ENCODE measurements at regions not wholly inside any gene's neighbourhood (a gene's known extent, or its start where the extent isn't known, plus 50 kb on each side); places are given as distances from the start of the nearest gene placed in this dataset.

- ChIA-PET CTCF (no interaction called here), POLR2A (no interaction called here)
- Histone ChIP-seq H3K27ac (ENCODE audit: low read depth, low read length) (no peak overlapping the region), H3K27me3 (ENCODE audit: insufficient read depth, low read length, poor library complexity, severe bottlenecking) (no peaks in the 10 kb centered on the region), H3K4me1 (ENCODE audit: insufficient read depth, low read length) (no peaks in the 10 kb centered on the region), H3K36me3 (ENCODE audit: insufficient read depth, low read length) (no peaks in the 10 kb centered on the region), H3K4me3 (ENCODE audit: low read length) (no peak overlapping the region), H3K9me3 (ENCODE audit: low read length) (no peaks in the 10 kb centered on the region)
- Mint-ChIP-seq H3K4me3 (no peak overlapping the region), H3K36me3 (no peaks in the 10 kb centered on the region), H3K27me3 (peaks cover 0 to 3% of the 10 kb centered on the region in 2 donors), H3K9me3 (peaks cover 0 to 2% (median 0%) of the 10 kb centered on the region in 5 donors), H3K4me1 (no peaks in the 10 kb centered on the region), H3K27ac (no peak overlapping the region)
- DNase-seq = no peak
Observed at GRCh38 chr5:32842813-32843530, 131.9 kb downstream of the NPR3 start.

GRCh38 chr5:32843531-32843895 is 132.4 kb downstream of the NPR3 start:
- ChIA-PET CTCF (no interaction called here), POLR2A (no interaction called here)
- H3K9me3 ChIP-seq (ENCODE audit: low read length) = no peaks in the 10 kb centered on the region
- DNase-seq = no peak
- H3K4me3 Mint-ChIP-seq = no peak overlapping the region
- H3K4me1 Mint-ChIP-seq = no peaks in the 10 kb centered on the region
- H3K27ac ChIP-seq (ENCODE audit: low read depth, low read length) = no peak overlapping the region
- no peaks in the 10 kb centered on the region for H3K27me3 ChIP-seq (ENCODE audit: insufficient read depth, low read length, poor library complexity, severe bottlenecking)
- peaks cover 0 to 3% of the 10 kb centered on the region in 2 donors for H3K27me3 Mint-ChIP-seq
- H3K4me1 ChIP-seq (ENCODE audit: insufficient read depth, low read length) = no peaks in the 10 kb centered on the region
- no peak overlapping the region for H3K4me3 ChIP-seq (ENCODE audit: low read length)
- H3K36me3 Mint-ChIP-seq = no peaks in the 10 kb centered on the region
- H3K27ac Mint-ChIP-seq = no peak overlapping the region
- peaks cover 0 to 2% (median 0%) of the 10 kb centered on the region in 5 donors for H3K9me3 Mint-ChIP-seq
- no peaks in the 10 kb centered on the region for H3K36me3 ChIP-seq (ENCODE audit: insufficient read depth, low read length)

DNA sequence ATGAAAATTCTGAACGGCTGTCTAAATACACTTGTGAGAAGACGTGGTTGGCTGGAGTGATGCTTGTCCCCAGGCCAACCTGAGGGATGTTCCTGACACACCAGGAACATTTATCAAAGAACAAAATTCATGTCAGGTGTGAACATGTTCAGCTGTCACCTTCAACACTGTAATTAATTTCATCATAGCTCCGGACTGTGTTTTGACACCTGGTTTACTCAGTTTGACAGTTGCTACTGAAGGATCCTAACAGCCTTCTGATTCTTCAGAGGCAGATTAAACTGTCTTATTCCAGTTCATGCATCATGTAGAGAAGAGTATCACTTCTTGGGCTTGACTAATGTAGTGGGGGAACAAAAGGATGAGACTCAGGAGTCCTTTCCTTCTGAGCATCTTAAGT is 134.1 kb downstream of the NPR3 start:
- CTCF ChIA-PET = no interaction called here
- no peaks in the 10 kb centered on the region for H3K36me3 Mint-ChIP-seq
- H3K4me3 Mint-ChIP-seq = no peak overlapping the region
- H3K4me3 ChIP-seq (ENCODE audit: low read length) = no peak overlapping the region
- no peaks in the 10 kb centered on the region for H3K27me3 ChIP-seq (ENCODE audit: insufficient read depth, low read length, poor library complexity, severe bottlenecking)
- peaks cover 0 to 6% of the 10 kb centered on the region in 2 donors for H3K27me3 Mint-ChIP-seq
- POLR2A ChIA-PET = no interaction called here
- H3K9me3 Mint-ChIP-seq = peaks cover 0 to 2% (median 0%) of the 10 kb centered on the region in 5 donors
- H3K27ac ChIP-seq (ENCODE audit: low read depth, low read length) = no peak overlapping the region
- no peaks in the 10 kb centered on the region for H3K4me1 ChIP-seq (ENCODE audit: insufficient read depth, low read length)
- no peaks in the 10 kb centered on the region for H3K4me1 Mint-ChIP-seq
- DNase-seq = no peak
- no peaks in the 10 kb centered on the region for H3K36me3 ChIP-seq (ENCODE audit: insufficient read depth, low read length)
- no peak overlapping the region for H3K27ac Mint-ChIP-seq
- H3K9me3 ChIP-seq (ENCODE audit: low read length) = no peaks in the 10 kb centered on the region

- H3K27me3 Mint-ChIP-seq = peaks cover 0 to 3% of the 10 kb centered on the region in 2 donors
- H3K9me3 Mint-ChIP-seq = peaks cover 0 to 5% (median 2%) of the 10 kb centered on the region in 5 donors
- H3K36me3 ChIP-seq (ENCODE audit: insufficient read depth, low read length) = no peaks in the 10 kb centered on the region
- no peak overlapping the region for H3K27ac Mint-ChIP-seq
- no peaks in the 10 kb centered on the region for H3K36me3 Mint-ChIP-seq
- H3K4me3 Mint-ChIP-seq = no peak overlapping the region
- H3K27ac ChIP-seq (ENCODE audit: low read depth, low read length) = no peak overlapping the region
- H3K4me3 ChIP-seq (ENCODE audit: low read length) = no peak overlapping the region
- CTCF ChIA-PET = no interaction called here
- H3K27me3 ChIP-seq (ENCODE audit: insufficient read depth, low read length, poor library complexity, severe bottlenecking) = no peaks in the 10 kb centered on the region
- DNase-seq = no peak
- H3K9me3 ChIP-seq (ENCODE audit: low read length) = no peaks in the 10 kb centered on the region
- POLR2A ChIA-PET = no interaction called here
- no peaks in the 10 kb centered on the region for H3K4me1 Mint-ChIP-seq
- no peaks in the 10 kb centered on the region for H3K4me1 ChIP-seq (ENCODE audit: insufficient read depth, low read length)
Observed at GRCh38 chr5:32848120-32848519, 137.0 kb downstream of the NPR3 start.

- DNase-seq = no peak
- no peak overlapping the region for H3K27ac Mint-ChIP-seq
- Histone ChIP-seq H3K36me3 (ENCODE audit: insufficient read depth, low read length) (no peaks in the 10 kb centered on the region), H3K27me3 (ENCODE audit: insufficient read depth, low read length, poor library complexity, severe bottlenecking) (no peaks in the 10 kb centered on the region), H3K27ac (ENCODE audit: low read depth, low read length) (no peak overlapping the region), H3K4me1 (ENCODE audit: insufficient read depth, low read length) (no peaks in the 10 kb centered on the region), H3K4me3 (ENCODE audit: low read length) (no peak overlapping the region), H3K9me3 (ENCODE audit: low read length) (no peaks in the 10 kb centered on the region)
- ChIA-PET POLR2A (no interaction called here), CTCF (no interaction called here)
- H3K4me1 Mint-ChIP-seq = no peaks in the 10 kb centered on the region
- H3K9me3 Mint-ChIP-seq = peaks cover 0 to 6% (median 2%) of the 10 kb centered on the region in 5 donors
- no peak overlapping the region for H3K4me3 Mint-ChIP-seq
- peaks cover 0 to 3% of the 10 kb centered on the region in 2 donors for H3K27me3 Mint-ChIP-seq
- H3K36me3 Mint-ChIP-seq = no peaks in the 10 kb centered on the region
Observed at GRCh38 chr5:32848681-32849080, 137.6 kb downstream of the NPR3 start.

GRCh38 chr5:32850817-32851496 is 139.8 kb downstream of the NPR3 start:
- ChIA-PET POLR2A (no interaction called here), CTCF (no interaction called here)

GRCh38 chr5:32851559-32852173 is 140.5 kb downstream of the NPR3 start:
- peaks cover 0 to 12% (median 2%) of the 10 kb centered on the region in 5 donors for H3K9me3 Mint-ChIP-seq
- no peaks in the 10 kb centered on the region for H3K36me3 Mint-ChIP-seq
- Histone ChIP-seq H3K4me1 (ENCODE audit: insufficient read depth, low read length) (no peaks in the 10 kb centered on the region), H3K36me3 (ENCODE audit: insufficient read depth, low read length) (no peaks in the 10 kb centered on the region), H3K27me3 (ENCODE audit: insufficient read depth, low read length, poor library complexity, severe bottlenecking) (no peaks in the 10 kb centered on the region), H3K9me3 (ENCODE audit: low read length) (no peaks in the 10 kb centered on the region), H3K4me3 (ENCODE audit: low read length) (no peak overlapping the region), H3K27ac (ENCODE audit: low read depth, low read length) (no peak overlapping the region)
- POLR2A ChIA-PET = no interaction called here
- CTCF ChIA-PET = no interaction called here
- no peaks in the 10 kb centered on the region for H3K4me1 Mint-ChIP-seq
- no peak overlapping the region for H3K4me3 Mint-ChIP-seq
- peaks cover 0 to 3% of the 10 kb centered on the region in 2 donors for H3K27me3 Mint-ChIP-seq
- DNase-seq = no peak
- H3K27ac Mint-ChIP-seq = no peak overlapping the region

More at GRCh38 chr5:32850817-32851496, 139.8 kb downstream of the NPR3 start:
- DNase-seq = no peak
- Mint-ChIP-seq H3K4me3 (no peak overlapping the region), H3K27me3 (peaks cover 0 to 3% of the 10 kb centered on the region in 2 donors), H3K36me3 (no peaks in the 10 kb centered on the region), H3K9me3 (peaks cover 0 to 12% (median 2%) of the 10 kb centered on the region in 5 donors), H3K27ac (no peak overlapping the region), H3K4me1 (no peaks in the 10 kb centered on the region)
- Histone ChIP-seq H3K4me1 (ENCODE audit: insufficient read depth, low read length) (no peaks in the 10 kb centered on the region), H3K4me3 (ENCODE audit: low read length) (no peak overlapping the region), H3K36me3 (ENCODE audit: insufficient read depth, low read length) (no peaks in the 10 kb centered on the region), H3K27me3 (ENCODE audit: insufficient read depth, low read length, poor library complexity, severe bottlenecking) (no peaks in the 10 kb centered on the region), H3K27ac (ENCODE audit: low read depth, low read length) (no peak overlapping the region), H3K9me3 (ENCODE audit: low read length) (no peaks in the 10 kb centered on the region)

DNA sequence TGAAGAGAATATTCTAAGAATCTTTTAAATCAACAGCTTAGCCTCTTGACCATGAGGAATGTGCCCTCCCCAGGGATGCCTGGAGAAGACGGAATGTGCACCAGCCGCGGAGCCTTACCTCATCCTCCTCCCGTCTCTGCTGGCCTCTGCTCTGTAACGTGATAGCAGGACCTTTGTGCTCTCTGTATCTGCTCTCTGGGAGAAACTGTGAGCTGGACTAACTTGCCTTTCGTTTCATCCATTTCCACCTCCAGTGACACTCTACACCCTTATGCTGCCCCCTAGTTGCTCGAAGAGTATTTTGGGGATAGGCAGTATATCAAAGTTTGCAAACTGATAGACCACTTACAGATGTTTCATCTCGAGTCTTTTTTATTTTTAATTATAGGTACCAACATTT is 141.4 kb downstream of the NPR3 start:
- H3K4me3 Mint-ChIP-seq = no peak overlapping the region
- H3K9me3 Mint-ChIP-seq = peaks cover under 1 to 15% (median 2%) of the 10 kb centered on the region in 5 donors
- no peaks in the 10 kb centered on the region for H3K9me3 ChIP-seq (ENCODE audit: low read length)
- no peak overlapping the region for H3K4me3 ChIP-seq (ENCODE audit: low read length)
- no peak for DNase-seq
- H3K27me3 ChIP-seq (ENCODE audit: insufficient read depth, low read length, poor library complexity, severe bottlenecking) = no peaks in the 10 kb centered on the region
- H3K27ac Mint-ChIP-seq = no peak overlapping the region
- ChIA-PET CTCF (no interaction called here), POLR2A (no interaction called here)
- no peaks in the 10 kb centered on the region for H3K4me1 ChIP-seq (ENCODE audit: insufficient read depth, low read length)
- H3K4me1 Mint-ChIP-seq = no peaks in the 10 kb centered on the region
- no peaks in the 10 kb centered on the region for H3K36me3 ChIP-seq (ENCODE audit: insufficient read depth, low read length)
- no peaks in the 10 kb centered on the region for H3K36me3 Mint-ChIP-seq
- peaks cover 0 to 3% of the 10 kb centered on the region in 2 donors for H3K27me3 Mint-ChIP-seq
- H3K27ac ChIP-seq (ENCODE audit: low read depth, low read length) = no peak overlapping the region
